ENCODE measurements at regions not wholly inside any gene's neighbourhood (a gene's known extent, or its start where the extent isn't known, plus 50 kb on each side); places are given as distances from the start of the nearest gene placed in this dataset.

- no peak for ATAC-seq
- TF ChIP-seq ZC3H10 (CRISPR knock-in tag; IDR thresholded peaks at IDR 0.05) (no peak), CSDC2 (CRISPR knock-in tag; IDR thresholded peaks at IDR 0.05) (no peak)
Observed at GRCh38 chr16:51559901-51560300, 408.8 kb upstream of the SALL1 start.

- ATAC-seq = no peak
- no peak for TF ChIP-seq POU6F1 (CRISPR knock-in tag; IDR thresholded peaks at IDR 0.05; ENCODE audit: borderline replicate concordance, low read depth)
Observed at GRCh38 chr16:51557670-51558069, 406.6 kb upstream of the SALL1 start.

GRCh38 chr16:51556694-51557340, 405.7 kb upstream of the SALL1 start:
- TF ChIP-seq ZC3H10 (CRISPR knock-in tag; IDR thresholded peaks at IDR 0.05) (no peak), CSDC2 (CRISPR knock-in tag; IDR thresholded peaks at IDR 0.05) (no peak), PATZ1 (CRISPR knock-in tag; IDR thresholded peaks at IDR 0.05; ENCODE audit: borderline replicate concordance) (no peak), RARB (CRISPR knock-in tag; IDR thresholded peaks at IDR 0.05) (no peak), ARNTL (CRISPR knock-in tag; IDR thresholded peaks at IDR 0.05; ENCODE audit: borderline replicate concordance, low read depth) (no peak), GLIS3 (CRISPR knock-in tag; IDR thresholded peaks at IDR 0.05) (no peak), ZNF565 (CRISPR knock-in tag; conservative IDR thresholded peaks at IDR 0.05; ENCODE audit: low read depth) (no peak), CREB5 (CRISPR knock-in tag; IDR thresholded peaks at IDR 0.05; ENCODE audit: low read depth) (no peak), ISL1 (CRISPR knock-in tag; IDR thresholded peaks at IDR 0.05) (no peak), TOX (CRISPR knock-in tag; IDR thresholded peaks at IDR 0.05; ENCODE audit: borderline replicate concordance) (no peak)
- peak; percentile 97 for ATAC-seq

GRCh38 chr16:51553910-51554309, 402.8 kb upstream of the SALL1 start:
- TF ChIP-seq TOX (CRISPR knock-in tag; IDR thresholded peaks at IDR 0.05; ENCODE audit: borderline replicate concordance) (no peak), SNAI2 (CRISPR knock-in tag; IDR thresholded peaks at IDR 0.05) (no peak), CREB5 (CRISPR knock-in tag; IDR thresholded peaks at IDR 0.05; ENCODE audit: low read depth) (no peak), GLIS3 (CRISPR knock-in tag; IDR thresholded peaks at IDR 0.05) (no peak), TSHZ2 (CRISPR knock-in tag; IDR thresholded peaks at IDR 0.05) (no peak), POU6F1 (CRISPR knock-in tag; IDR thresholded peaks at IDR 0.05; ENCODE audit: borderline replicate concordance, low read depth) (no peak), PPARA (CRISPR knock-in tag; IDR thresholded peaks at IDR 0.05; ENCODE audit: borderline replicate concordance) (no peak), RARB (CRISPR knock-in tag; IDR thresholded peaks at IDR 0.05) (no peak), ZC3H10 (CRISPR knock-in tag; IDR thresholded peaks at IDR 0.05) (no peak), PATZ1 (CRISPR knock-in tag; IDR thresholded peaks at IDR 0.05; ENCODE audit: borderline replicate concordance) (no peak)
- ATAC-seq = no peak
